SK-N-MC (cell line): ENCODE measurements at regions not wholly inside any gene's neighbourhood (a gene's known extent, or its start where the extent isn't known, plus 50 kb on each side); places are given as distances from the start of the nearest gene placed in this dataset.

Source experiments
- EZH2 ChIP-seq: fragments of 200-600 bp; sonication (generic); IDR thresholded peaks from one replicate; pipeline ENCODE4 v1.6.1; 2017; ENCODE audit warnings: antibody characterized with exemption
- POLR2AphosphoS5 ChIP-seq: IDR thresholded peaks from 2 replicates; pipeline ENCODE4 v1.6.1; 2012; ENCODE audit warnings: mild to moderate bottlenecking, low read depth, low read length, borderline replicate concordance

- TF ChIP-seq EZH2 (no peak), POLR2AphosphoS5 (no peak)
These were observed 201.5 kb upstream of the KLF3 start for GRCh38 chr4:38462367-38463055.
